HepG2 (cell line): ENCODE measurements at regions not wholly inside any gene's neighbourhood (a gene's known extent, or its start where the extent isn't known, plus 50 kb on each side); places are given as distances from the start of the nearest gene placed in this dataset.

Experiments
- CTCF ChIP-seq: sonication (generic); formaldehyde crosslinking; IDR thresholded peaks from 2 replicates; pipeline ENCODE4 v1.5.0; 2020; ENCODE audit warnings: mild to moderate bottlenecking, missing genetic modification reagents, moderate library complexity
- ETV6 ChIP-seq: sonication (generic); formaldehyde crosslinking; conservative IDR thresholded peaks from 2 replicates; pipeline ENCODE4 v1.4.0; 2020; ENCODE audit warnings: missing genetic modification reagents
- EZH2 ChIP-seq: conservative IDR thresholded peaks from 2 replicates; pipeline ENCODE4 v1.6.1; 2012; ENCODE audit warnings: mild to moderate bottlenecking, low read depth, low read length, moderate library complexity
- GABPB1 ChIP-seq: IDR thresholded peaks from 2 replicates; pipeline ENCODE4 v1.6.1; 2016; ENCODE audit warnings: mild to moderate bottlenecking, missing genetic modification reagents, moderate library complexity, missing compliant biosample characterization
- NR2F2 ChIP-seq: IDR thresholded peaks from 2 replicates; pipeline ENCODE4 v1.6.1; 2012; ENCODE audit warnings: low read depth, inconsistent platforms, borderline replicate concordance
- POLR2A ChIP-seq, 2 experiments: IDR thresholded peaks; 2 replicates each; pipeline ENCODE4 v1.6.1; 2011; ENCODE audit warnings: low read depth in 2 of 2, low read length in 2 of 2, mild to moderate bottlenecking in 1 of 2, moderate library complexity in 1 of 2; ENCODE audit not compliant: insufficient read depth in 1 of 2
- POLR2AphosphoS5 ChIP-seq: IDR thresholded peaks from 2 replicates; pipeline ENCODE4 v1.6.1; 2012; ENCODE audit warnings: low read depth, low read length
- SRF ChIP-seq: IDR thresholded peaks from 2 replicates; pipeline ENCODE4 v1.6.1; 2011; ENCODE audit warnings: mild to moderate bottlenecking, low read depth, low read length, moderate library complexity
- TBX2 ChIP-seq: sonication (generic); formaldehyde crosslinking; IDR thresholded peaks from 2 replicates; pipeline ENCODE4 v1.5.0; 2020; ENCODE audit warnings: missing genetic modification reagents, mild to moderate bottlenecking, borderline replicate concordance
- ZBTB26 ChIP-seq: IDR thresholded peaks from 2 replicates; pipeline ENCODE4 v1.6.1; 2016; ENCODE audit warnings: missing compliant biosample characterization, missing genetic modification reagents, borderline replicate concordance
- ZNF431 ChIP-seq: sonication (generic); formaldehyde crosslinking; IDR thresholded peaks from 2 replicates; pipeline ENCODE4 v1.9.0; 2022; ENCODE audit warnings: missing genetic modification reagents, low read depth, mild to moderate bottlenecking, borderline replicate concordance
- ZNF510 ChIP-seq: sonication (generic); formaldehyde crosslinking; IDR thresholded peaks from 2 replicates; pipeline ENCODE4 v1.4.0; 2020; ENCODE audit warnings: low read depth, mild to moderate bottlenecking, missing genetic modification reagents
- ZNF766 ChIP-seq: sonication (generic); formaldehyde crosslinking; IDR thresholded peaks from 2 replicates; pipeline ENCODE4 v1.5.0; 2020; ENCODE audit warnings: missing genetic modification reagents, borderline replicate concordance

GRCh38 chr3:20343790-20344189 lies 157.8 kb upstream of the SGO1 start:
- TF ChIP-seq ZNF766 (CRISPR knock-in tag): no peak
- TF ChIP-seq ZNF510 (CRISPR knock-in tag): no peak
- TF ChIP-seq EZH2: no peak
- no peak for TF ChIP-seq TBX2 (CRISPR knock-in tag)
- TF ChIP-seq POLR2A (IDR thresholded peaks at IDR 0.05; ENCODE audit: insufficient read depth in 1 of 2, low read depth in 2 of 2, low read length in 2 of 2): no peak
- no peak for TF ChIP-seq ZNF431 (CRISPR knock-in tag)
- no peak for TF ChIP-seq POLR2AphosphoS5
- no peak for TF ChIP-seq GABPB1 (CRISPR knock-in tag)
- TF ChIP-seq SRF: no peak
- TF ChIP-seq CTCF: no peak
- no peak for TF ChIP-seq ZBTB26 (CRISPR knock-in tag)
- TF ChIP-seq ETV6 (CRISPR knock-in tag): no peak
- no peak for TF ChIP-seq NR2F2
